Activated T-helper 2 cell treated with anti-CD3 and anti-CD28 coated beads, Interferon-gamma antibody, Interleukin-2, Interleukin-4, amounts not matched to agents 10 μg/mL and 5 μg/mL and 100 μg/mL, durations not matched to agents 14 hours and 24 hours and 36 hours (primary cell): ENCODE measurements at regions not wholly inside any gene's neighbourhood (a gene's known extent, or its start where the extent isn't known, plus 50 kb on each side); places are given as distances from the start of the nearest gene placed in this dataset.

Experiments
- DNase-seq: peaks from one replicate; pipeline ENCODE4 v3.0.0; 2021; ENCODE audit warnings: low spot score
- H3K27ac Mint-ChIP-seq: one replicate; pipeline ENCODE4 v1.8.0; 2021; ENCODE audit warnings: mixed read lengths
- H3K27me3 Mint-ChIP-seq: one replicate; pipeline ENCODE4 v1.8.0; 2021; ENCODE audit warnings: low read depth, mixed read lengths
- H3K36me3 Mint-ChIP-seq: one replicate; pipeline ENCODE4 v1.8.0; 2021; ENCODE audit warnings: low read depth, mixed read lengths
- H3K4me1 Mint-ChIP-seq: one replicate; pipeline ENCODE4 v1.8.0; 2021; ENCODE audit warnings: low read depth, mixed read lengths
- H3K4me3 Mint-ChIP-seq: one replicate; pipeline ENCODE4 v1.8.0; 2021; ENCODE audit warnings: low read depth, mild to moderate bottlenecking, moderate library complexity, mixed read lengths
- H3K9me3 Mint-ChIP-seq: one replicate; pipeline ENCODE4 v1.8.0; 2021; ENCODE audit warnings: mixed read lengths
- intact Hi-C: fragments of 100-400 bp; cut with micrococcal nuclease; formaldehyde crosslinking; loops from one replicate; pipeline ENCODE4 v1.15.1; 2023

GRCh38 chr2:8049851-8050571 is 631.8 kb upstream of the ID2 start:
- peak; percentile 63 for DNase-seq
- Mint-ChIP-seq H3K27me3 (no peaks in the 10 kb centered on the region), H3K4me3 (peak overlapping the region; percentile 30), H3K4me1 (peaks cover 53% of the 10 kb centered on the region), H3K36me3 (peaks cover 35% of the 10 kb centered on the region), H3K9me3 (peaks cover 45% of the 10 kb centered on the region), H3K27ac (peak overlapping the region; percentile 86)
- intact Hi-C loops: loop anchor here (1.0 to 5.0 kb wide), 13 partner anchors 10 to 631 kb away; no protein-coding TSS in a partner anchor

- peak overlapping the region; percentile 30 for H3K27ac Mint-ChIP-seq
- peaks cover 47% of the 10 kb centered on the region for H3K4me1 Mint-ChIP-seq
- intact Hi-C loops: loop anchor here (5.0 kb wide), 2 partner anchors 354 to 626 kb away; no protein-coding TSS in a partner anchor
- H3K9me3 Mint-ChIP-seq: peaks cover 46% of the 10 kb centered on the region
- peaks cover 42% of the 10 kb centered on the region for H3K36me3 Mint-ChIP-seq
- H3K27me3 Mint-ChIP-seq: no peaks in the 10 kb centered on the region
- DNase-seq: no peak
- no peak overlapping the region for H3K4me3 Mint-ChIP-seq
Observed at GRCh38 chr2:8053216-8053615, 628.6 kb upstream of the ID2 start.

GRCh38 chr2:8054070-8054469 is 627.8 kb upstream of the ID2 start:
- H3K4me1 Mint-ChIP-seq: peaks cover 44% of the 10 kb centered on the region
- peaks cover 47% of the 10 kb centered on the region for H3K9me3 Mint-ChIP-seq
- H3K27ac Mint-ChIP-seq: no peak overlapping the region
- no peaks in the 10 kb centered on the region for H3K27me3 Mint-ChIP-seq
- no peak overlapping the region for H3K4me3 Mint-ChIP-seq
- peaks cover 42% of the 10 kb centered on the region for H3K36me3 Mint-ChIP-seq
- intact Hi-C loops: loop anchor here (5.0 kb wide), 2 partner anchors 353 to 627 kb away; no protein-coding TSS in a partner anchor
- DNase-seq: no peak

GRCh38 chr2:8058652-8059051 is 623.2 kb upstream of the ID2 start:
- Mint-ChIP-seq H3K27ac (no peak overlapping the region), H3K9me3 (peaks cover 32% of the 10 kb centered on the region), H3K4me3 (no peak overlapping the region), H3K36me3 (peaks cover 38% of the 10 kb centered on the region), H3K4me1 (peaks cover 21% of the 10 kb centered on the region), H3K27me3 (no peaks in the 10 kb centered on the region)
- intact Hi-C loops: no loop called here
- no peak for DNase-seq

- Mint-ChIP-seq H3K9me3 (peaks cover 38% of the 10 kb centered on the region), H3K4me1 (peaks cover 22% of the 10 kb centered on the region), H3K36me3 (peaks cover 40% of the 10 kb centered on the region), H3K27me3 (no peaks in the 10 kb centered on the region), H3K27ac (no peak overlapping the region), H3K4me3 (no peak overlapping the region)
- intact Hi-C loops: no loop called here
- no peak for DNase-seq
Observed at GRCh38 chr2:8059255-8059654, 622.6 kb upstream of the ID2 start.

GRCh38 chr2:8059794-8060193 is 622.1 kb upstream of the ID2 start:
- Mint-ChIP-seq H3K9me3 (peaks cover 43% of the 10 kb centered on the region), H3K36me3 (peaks cover 44% of the 10 kb centered on the region), H3K4me3 (no peak overlapping the region), H3K27me3 (no peaks in the 10 kb centered on the region), H3K27ac (no peak overlapping the region), H3K4me1 (peaks cover 22% of the 10 kb centered on the region)
- no peak for DNase-seq
- intact Hi-C loops: loop anchor here (1.0 kb wide), 1 partner anchor 9 kb away; no protein-coding TSS in a partner anchor

GRCh38 chr2:8061219-8061618 is 620.6 kb upstream of the ID2 start:
- no peak overlapping the region for H3K27ac Mint-ChIP-seq
- H3K4me1 Mint-ChIP-seq: peaks cover 22% of the 10 kb centered on the region
- H3K9me3 Mint-ChIP-seq: peaks cover 50% of the 10 kb centered on the region
- H3K4me3 Mint-ChIP-seq: no peak overlapping the region
- intact Hi-C loops: no loop called here
- peaks cover 44% of the 10 kb centered on the region for H3K36me3 Mint-ChIP-seq
- H3K27me3 Mint-ChIP-seq: no peaks in the 10 kb centered on the region
- no peak for DNase-seq

GRCh38 chr2:8064603-8065002 is 617.3 kb upstream of the ID2 start:
- H3K36me3 Mint-ChIP-seq: peaks cover 26% of the 10 kb centered on the region
- intact Hi-C loops: no loop called here
- DNase-seq: no peak
- no peak overlapping the region for H3K4me3 Mint-ChIP-seq
- H3K9me3 Mint-ChIP-seq: peaks cover 35% of the 10 kb centered on the region
- H3K27ac Mint-ChIP-seq: no peak overlapping the region
- H3K27me3 Mint-ChIP-seq: no peaks in the 10 kb centered on the region
- peaks cover 14% of the 10 kb centered on the region for H3K4me1 Mint-ChIP-seq

- Mint-ChIP-seq H3K36me3 (peaks cover 24% of the 10 kb centered on the region), H3K27me3 (no peaks in the 10 kb centered on the region)
- no peak for DNase-seq
Observed at GRCh38 chr2:8065191-8065590, 616.7 kb upstream of the ID2 start.

GRCh38 chr2:8067784-8068336 is 614.0 kb upstream of the ID2 start:
- intact Hi-C loops: no loop called here
- Mint-ChIP-seq H3K4me1 (peaks cover 11% of the 10 kb centered on the region), H3K36me3 (peaks cover 17% of the 10 kb centered on the region), H3K4me3 (no peak overlapping the region), H3K9me3 (peaks cover 29% of the 10 kb centered on the region), H3K27me3 (no peaks in the 10 kb centered on the region), H3K27ac (no peak overlapping the region)
- DNase-seq: no peak

More at GRCh38 chr2:8065191-8065590, 616.7 kb upstream of the ID2 start:
- Mint-ChIP-seq H3K27ac (no peak overlapping the region), H3K4me1 (peaks cover 10% of the 10 kb centered on the region), H3K9me3 (peaks cover 35% of the 10 kb centered on the region), H3K4me3 (no peak overlapping the region)
- intact Hi-C loops: no loop called here

GRCh38 chr2:8072907-8073306 is 608.9 kb upstream of the ID2 start:
- Mint-ChIP-seq H3K27ac (no peak overlapping the region), H3K36me3 (peaks cover 24% of the 10 kb centered on the region), H3K4me1 (peaks cover 16% of the 10 kb centered on the region), H3K4me3 (no peak overlapping the region), H3K9me3 (peaks cover 33% of the 10 kb centered on the region), H3K27me3 (no peaks in the 10 kb centered on the region)
- intact Hi-C loops: no loop called here
- DNase-seq: no peak

GRCh38 chr2:8073916-8074315 is 607.9 kb upstream of the ID2 start:
- peaks cover 30% of the 10 kb centered on the region for H3K36me3 Mint-ChIP-seq
- no peak for DNase-seq
- peaks cover 16% of the 10 kb centered on the region for H3K4me1 Mint-ChIP-seq
- H3K27me3 Mint-ChIP-seq: no peaks in the 10 kb centered on the region
- H3K27ac Mint-ChIP-seq: no peak overlapping the region
- no peak overlapping the region for H3K4me3 Mint-ChIP-seq
- intact Hi-C loops: no loop called here
- peaks cover 41% of the 10 kb centered on the region for H3K9me3 Mint-ChIP-seq
